Activated T-cell treated with anti-CD3 and anti-CD28 coated beads, Interleukin-2, amount 50 U/mL, for 1 hour (primary cell): ENCODE measurements at regions not wholly inside any gene's neighbourhood (a gene's known extent, or its start where the extent isn't known, plus 50 kb on each side); places are given as distances from the start of the nearest gene placed in this dataset.
"Not testable (repeated sequence)": the region's sequence is repeated elsewhere in the genome, so short reads cannot be mapped to it uniquely, and the experiment has no call there.

Experiments
- DNase-seq: peaks from one replicate; pipeline ENCODE4 v3.0.0-alpha.2; 2020

DNA sequence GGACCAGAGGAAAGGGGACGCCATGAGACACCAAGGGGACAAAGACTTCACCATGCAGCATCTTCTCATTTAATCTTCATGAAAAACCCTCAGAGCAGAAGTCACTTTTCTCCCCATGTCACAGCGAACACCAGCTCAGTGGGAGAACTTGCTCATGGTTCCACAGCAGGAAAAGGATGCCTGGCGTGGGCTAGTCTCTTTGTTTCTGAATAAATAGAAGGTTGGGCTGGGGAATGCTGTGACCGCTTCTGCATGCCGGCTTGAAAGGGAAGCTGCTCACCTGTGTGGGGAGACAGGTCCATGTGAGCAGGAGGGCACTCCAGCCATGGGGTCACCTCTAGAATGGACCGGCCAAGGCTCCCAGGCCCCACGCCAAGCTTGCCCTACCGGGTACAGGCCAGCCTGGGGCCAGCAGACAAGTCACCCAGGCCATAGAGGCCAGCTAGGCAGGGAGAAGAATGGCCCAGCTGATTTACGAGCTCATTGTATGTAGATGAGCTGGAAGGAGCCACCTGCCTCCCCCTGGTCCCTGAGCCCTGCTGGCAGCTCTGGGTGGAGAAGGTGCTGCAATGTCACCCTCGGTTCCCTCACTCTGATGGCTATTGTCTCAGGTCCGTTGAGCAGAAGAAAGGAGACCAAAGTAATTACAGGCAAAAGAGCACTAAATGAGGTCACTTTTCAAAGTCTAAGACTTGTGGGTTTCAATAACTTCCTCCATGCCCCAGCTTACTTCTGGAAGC lies 82.0 kb upstream of the PDZD8 start:
- no peak for DNase-seq

DNA sequence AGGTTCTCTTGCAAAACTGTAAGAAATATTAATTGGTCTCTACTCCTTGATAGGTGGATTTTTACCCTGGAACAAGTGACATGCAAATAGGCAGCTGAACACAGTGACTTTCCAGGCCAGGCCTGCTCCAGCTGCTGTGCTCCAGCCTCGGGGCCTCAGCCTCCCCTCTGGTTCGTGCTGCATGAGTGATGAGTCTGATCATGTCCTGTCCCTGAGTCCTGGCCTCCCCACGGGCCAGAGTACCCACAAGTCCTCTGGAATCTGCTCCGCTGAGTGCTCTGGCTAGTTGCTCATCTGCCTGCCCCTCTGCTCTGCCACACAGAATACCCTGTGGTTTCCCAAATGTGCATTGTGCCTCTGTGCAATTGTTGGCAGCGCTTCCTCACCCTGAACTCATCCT lies 80.1 kb upstream of the PDZD8 start:
- DNase-seq: no peak

DNA sequence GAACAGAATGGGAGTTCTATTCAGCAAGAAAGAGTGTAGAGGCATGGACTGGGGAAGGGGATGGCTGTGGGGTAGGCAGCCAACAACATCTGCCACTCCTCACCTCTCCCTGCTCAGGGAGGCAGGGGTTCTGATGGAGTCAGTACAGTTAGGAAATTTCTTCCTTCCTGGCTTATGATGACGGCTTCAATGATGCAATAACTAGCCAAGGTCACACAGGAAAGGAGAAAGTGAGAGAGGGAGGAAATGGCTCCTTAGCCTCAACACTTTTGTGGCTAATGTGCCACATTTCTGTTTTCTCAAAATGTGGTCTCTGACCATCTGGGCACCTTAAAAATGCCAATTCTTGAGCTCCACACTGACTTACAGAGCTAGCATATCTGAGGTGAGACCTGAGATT lies 79.3 kb upstream of the PDZD8 start:
- DNase-seq: no peak

DNA sequence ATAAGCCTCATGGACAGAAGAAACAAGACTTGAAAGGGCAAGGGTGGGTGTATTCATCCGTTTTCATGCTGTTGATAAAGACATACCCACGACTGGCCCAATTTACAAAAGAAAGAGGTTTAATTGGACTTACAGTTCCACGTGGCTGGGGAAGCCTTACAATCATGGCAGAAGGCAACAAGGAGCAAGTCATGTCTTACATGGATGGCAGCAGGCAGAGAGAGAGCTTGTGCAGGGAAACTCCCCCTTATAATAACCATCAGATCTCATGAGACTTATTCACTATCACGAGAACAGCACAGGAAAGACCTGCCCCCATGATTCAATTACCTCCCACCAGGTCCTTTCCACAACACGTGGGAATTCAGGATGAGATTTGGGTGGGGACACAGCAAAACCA lies 78.2 kb upstream of the PDZD8 start:
- not testable (repeated sequence) for DNase-seq

DNA sequence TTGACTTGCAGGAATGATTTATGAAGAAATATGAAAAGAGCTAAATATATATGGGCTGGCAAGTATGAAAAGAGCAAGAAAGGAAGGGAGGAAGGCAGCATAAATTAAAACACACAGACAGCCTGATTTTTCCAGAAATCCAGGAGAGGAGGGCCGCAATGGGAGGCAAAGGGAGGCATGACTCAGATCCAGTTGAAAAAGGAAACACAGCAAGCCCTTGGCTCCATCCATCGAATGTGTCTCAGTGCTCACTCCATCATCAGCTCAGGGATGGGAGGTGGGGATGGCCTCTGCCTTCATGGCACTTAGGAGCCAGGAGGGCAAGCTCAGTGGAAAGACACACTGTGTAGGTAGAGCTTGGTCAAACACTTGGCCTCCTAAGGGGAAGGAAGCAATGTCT lies 75.7 kb upstream of the PDZD8 start:
- no peak for DNase-seq

DNA sequence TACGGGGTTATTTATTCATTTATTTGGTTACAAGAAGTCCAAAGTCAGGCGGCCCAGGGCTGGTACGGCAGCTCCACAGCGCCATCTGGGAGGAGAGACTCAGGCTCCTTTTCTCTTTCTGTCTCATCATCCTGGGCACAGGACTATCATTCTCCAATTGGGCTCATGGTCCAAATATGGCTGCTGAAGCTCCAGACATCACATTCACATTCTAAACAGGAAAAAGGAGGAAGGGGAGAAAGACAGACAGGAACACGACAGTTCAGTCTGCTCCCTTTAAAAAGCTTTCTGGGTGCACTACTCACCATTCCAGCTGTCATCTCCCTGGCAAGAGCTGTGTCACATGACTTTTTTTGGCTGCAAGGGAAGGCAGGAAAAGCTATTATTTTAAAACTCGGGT lies 74.4 kb upstream of the PDZD8 start:
- DNase-seq: no peak

DNA sequence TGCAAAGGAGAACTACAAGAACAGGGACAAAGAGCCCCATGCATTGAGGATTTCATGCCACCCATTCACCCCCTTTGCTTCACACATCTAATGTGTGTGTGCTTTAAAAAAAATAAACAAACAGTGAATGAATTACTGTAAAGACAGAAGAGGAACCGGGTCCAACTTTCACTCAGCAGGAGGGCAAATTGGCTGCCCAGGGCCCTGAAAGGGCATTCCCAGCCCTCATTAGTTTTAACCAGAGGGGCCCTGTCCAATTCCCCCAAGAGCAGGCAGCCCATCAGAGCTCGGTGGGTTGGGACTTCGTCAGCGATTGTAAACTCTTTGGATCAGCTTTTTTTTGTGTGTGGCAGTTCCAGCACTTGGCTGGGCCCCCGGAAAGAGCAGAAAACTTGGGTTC lies 73.6 kb upstream of the PDZD8 start:
- no peak for DNase-seq

DNA sequence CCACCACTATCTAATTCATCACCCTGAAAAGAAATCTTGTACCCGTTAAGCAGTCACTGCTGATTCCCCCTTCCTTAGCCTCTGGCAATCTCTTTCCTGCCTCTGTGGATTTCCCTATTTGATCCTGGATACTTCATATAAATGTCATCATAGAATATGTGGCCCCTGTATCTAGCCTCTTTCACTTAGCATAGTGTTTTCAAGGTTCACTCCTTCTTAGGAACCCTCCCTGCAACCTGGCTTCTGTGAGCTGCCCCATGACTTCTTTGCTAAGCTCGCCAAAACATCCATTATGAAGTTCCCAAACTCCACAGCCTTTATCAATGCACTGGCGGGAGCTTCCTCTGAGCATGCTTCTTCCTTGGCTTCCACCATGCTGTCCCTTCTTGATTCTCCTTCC lies 70.8 kb upstream of the PDZD8 start:
- DNase-seq: no peak

DNA sequence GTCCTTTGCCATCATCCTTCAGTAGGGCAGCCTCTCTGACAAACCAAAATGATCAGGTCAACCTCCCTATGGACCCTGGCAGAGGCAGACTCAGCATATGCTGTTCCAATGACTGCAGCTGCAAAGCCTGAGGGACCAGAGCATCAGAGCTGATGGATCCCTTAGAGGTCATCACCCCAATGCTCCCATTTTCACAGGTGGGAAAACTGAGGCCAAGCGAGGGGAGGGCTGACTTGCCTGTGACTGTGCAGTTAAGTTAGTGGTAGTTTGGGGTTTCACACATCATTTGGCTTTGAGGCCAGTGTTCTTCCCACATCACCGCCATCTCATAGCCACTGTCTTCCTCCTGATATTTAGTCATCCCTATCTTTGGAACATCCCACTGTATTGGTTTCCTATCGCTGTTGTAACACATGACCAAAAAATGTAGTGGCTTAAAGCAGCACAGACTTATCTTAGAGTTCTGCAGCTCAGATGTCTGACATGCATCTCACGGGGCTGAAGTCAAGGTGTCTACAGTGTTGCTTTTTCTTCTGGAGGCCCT lies 69.3 kb upstream of the PDZD8 start:
- no peak for DNase-seq

DNA sequence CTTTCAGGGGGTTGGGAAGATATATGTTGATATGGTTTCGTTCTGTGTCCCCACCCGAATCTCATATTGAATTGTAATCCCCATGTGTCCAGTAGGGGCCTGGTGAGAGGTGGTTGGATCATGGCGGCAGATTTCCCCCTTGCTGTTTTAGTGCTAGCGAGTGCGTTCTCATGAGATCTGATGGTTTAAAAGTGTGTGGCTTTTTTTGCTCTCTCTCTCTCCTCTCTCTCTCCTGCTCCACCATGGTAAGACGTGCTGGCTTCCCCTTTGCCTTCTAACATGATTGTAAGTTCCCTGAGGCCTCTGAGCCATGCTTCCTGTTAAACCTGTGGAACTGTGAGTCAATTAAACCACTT lies 68.4 kb upstream of the PDZD8 start:
- no peak for DNase-seq

DNA sequence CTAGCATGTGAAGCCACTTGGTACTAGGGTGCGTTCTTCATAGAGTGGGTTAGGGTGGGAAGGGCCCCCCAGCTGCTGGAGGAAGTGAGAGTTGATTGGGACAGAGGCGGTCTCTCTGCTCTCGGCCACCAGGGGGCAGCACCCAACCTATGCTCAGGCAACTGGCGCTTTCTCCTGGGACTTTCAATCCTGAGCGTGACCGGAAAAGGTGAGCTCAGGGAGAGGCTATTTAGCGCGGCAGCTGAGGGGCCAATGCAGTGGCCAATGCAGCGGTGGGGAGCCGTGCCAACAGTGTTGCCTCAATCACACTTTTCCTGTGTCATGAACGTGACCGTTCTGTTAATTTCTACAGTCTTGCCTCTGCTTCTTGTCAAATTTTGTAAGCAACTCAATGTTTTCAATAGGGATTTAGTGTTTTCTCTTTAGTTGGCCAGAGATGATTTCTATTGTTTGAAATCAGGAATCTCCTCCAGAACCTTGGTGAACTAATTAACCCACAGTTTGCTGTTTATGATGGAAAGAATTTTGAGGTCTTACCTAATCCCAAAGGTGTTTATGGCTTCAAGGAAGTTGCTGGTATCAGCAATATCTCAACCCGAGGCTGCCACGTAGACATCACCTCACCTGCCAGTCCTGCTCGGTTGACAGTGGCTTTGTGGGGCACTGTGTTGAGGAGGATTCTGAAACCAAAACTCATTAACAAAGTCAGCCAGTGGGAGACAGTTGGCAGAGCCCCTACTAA lies 67.9 kb upstream of the PDZD8 start:
- DNase-seq: peak; percentile 51

DNA sequence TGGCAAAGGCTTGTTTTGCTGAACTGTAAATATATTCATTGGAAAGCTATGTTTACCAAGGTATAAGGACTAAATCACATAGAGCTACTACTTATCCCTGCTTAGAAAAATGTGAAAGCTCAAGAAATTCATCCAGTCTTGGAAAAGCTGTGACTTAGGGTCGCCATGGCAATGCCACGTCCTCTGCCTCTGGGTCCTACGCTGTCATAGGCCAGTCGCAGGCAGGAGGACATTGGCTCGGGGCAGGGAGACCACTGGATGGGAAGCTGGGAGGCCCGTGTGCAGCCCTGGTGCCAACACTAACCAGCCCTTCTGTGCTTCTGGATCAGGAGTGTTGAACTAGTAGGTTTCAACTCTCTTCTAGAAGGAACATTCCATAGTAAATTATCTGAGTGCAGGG lies 67.3 kb upstream of the PDZD8 start:
- no peak for DNase-seq

DNA sequence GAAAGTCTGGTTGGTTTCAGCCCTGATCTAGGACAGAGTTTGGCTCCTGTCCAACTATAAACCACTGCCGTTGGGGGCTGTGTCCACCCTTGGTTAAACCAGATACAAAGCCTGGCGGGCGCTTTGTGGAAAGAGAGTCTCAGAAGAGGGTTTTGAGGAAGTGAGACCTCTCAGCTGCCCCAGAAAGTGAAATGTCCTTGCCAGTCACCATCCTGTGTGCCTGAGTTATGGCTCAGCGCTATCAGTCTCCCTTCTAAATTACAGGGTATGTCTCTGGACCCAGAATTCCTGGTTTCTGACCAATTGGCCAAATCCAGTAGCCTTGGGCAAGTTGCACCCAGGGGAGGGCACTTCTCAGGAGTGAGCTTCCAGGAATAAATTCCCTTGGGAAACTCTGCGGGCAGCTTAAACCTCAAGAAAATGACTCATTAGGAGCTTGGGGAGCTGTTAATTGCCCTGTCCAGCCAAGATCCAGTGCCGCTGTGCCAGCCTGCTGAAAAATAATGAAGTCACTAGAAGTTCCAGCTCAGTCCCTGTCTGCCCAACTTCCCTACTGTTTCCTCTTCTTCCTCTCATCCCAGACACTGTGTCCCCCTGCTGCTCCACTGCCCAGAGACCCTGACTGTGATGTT lies 66.7 kb upstream of the PDZD8 start:
- no peak for DNase-seq

DNA sequence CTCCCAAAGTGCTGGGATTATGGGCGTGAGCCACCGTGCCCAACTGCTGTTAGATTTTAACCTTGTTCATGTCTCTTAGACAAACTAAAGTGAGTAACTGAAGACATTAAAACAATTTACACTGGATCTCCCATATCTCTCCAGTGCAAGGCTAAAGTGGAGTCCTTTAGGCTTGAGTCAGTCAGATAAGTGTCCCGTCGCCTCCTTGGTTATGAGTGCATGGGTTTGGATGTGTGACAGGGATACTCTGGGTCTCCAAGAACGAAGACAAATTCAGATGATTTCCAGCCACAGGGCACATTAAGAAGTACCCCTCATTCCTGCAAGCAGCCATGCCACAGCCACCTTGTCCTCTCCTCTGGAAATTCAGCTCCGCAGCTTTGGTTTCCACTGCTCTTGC lies 66.1 kb upstream of the PDZD8 start:
- DNase-seq: no peak

DNA sequence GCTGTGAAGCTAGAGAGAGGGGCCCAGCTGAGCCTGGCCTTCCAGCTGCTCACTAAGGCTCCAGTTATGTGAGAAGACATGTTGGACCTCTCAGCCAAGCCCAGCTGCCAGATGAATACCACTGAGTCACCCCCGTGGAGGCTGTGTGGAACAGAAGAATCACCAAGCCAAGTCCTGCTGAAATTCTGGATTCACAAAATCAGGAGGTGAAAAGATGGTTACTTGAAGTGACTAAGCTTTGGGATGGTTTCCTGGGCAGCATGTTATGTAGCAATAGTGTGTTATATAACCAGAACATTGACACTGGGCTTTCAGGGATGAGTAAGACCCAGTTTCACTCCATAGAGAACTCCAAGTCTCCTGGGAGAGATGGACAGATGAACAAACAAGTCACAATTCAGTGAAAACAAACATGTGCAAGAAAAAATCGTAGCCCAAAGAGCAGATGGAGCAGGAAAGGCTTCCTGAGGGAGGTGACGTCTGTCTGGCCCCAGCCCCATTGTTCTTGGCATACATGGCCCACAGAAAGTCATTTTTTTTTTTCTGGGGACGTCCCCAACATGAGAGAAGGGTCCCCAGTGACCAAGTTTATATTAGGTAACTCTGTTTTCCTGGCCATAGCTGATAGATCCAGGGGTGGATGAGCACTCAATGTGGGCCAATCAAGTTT lies 64.1 kb upstream of the PDZD8 start:
- DNase-seq: no peak

DNA sequence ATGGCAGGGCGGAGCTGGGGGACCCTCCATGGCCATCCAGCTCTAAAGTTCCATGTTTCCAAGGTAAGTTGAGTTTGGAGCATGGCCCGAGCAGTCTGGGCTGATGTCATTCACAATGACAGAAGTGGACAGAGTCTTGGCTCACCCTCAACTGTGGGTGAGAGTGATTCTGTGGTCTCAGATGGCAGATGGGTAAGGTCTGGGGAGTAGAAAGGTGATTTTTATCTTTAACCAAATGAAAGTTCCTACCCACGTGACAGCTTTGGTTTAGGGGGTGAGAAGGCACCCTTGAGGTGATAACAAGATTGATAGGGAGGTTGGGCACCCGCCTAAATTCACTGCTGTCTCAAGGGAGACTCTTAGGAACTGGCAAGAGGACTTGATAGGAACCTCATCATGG lies 57.6 kb upstream of the PDZD8 start:
- DNase-seq: no peak

DNA sequence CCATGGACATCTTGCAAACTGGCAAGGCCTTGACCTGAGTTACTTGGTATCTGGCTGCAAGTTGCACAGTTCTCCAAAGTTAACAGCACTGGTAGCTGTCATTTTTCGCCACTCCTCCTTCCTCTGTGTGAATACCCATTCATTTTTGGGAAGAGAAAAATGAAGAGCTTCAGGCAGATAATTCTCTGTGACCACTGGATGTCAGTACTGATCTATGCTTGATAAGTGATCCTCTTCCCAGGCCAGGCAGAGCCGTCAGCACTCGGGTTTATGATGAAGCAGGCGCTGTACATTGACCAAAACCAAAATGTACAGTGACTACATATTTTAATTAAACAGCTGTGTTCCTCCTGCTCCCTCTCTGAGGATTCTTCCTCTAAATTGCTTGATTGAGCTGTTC lies 55.9 kb upstream of the PDZD8 start:
- DNase-seq: no peak

DNA sequence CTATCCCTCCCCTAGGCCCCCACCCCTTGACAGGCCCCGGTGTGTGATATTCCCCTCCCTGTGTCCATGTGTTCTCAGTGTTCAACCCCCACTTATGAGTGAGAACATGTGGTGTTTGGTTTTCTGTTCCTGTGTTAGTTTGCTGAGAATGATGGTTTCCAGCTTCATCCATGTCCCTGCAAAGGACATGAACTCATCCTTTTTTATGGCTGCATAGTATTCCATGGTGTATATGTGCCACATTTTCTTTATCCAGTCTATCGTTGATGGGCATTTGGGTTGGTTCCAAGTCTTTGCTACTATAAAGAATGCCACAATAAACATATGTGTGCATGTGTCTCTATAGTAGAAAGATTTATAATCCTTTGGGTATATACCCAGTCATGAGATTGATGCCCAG lies 55.3 kb upstream of the PDZD8 start:
- not testable (repeated sequence) for DNase-seq

DNA sequence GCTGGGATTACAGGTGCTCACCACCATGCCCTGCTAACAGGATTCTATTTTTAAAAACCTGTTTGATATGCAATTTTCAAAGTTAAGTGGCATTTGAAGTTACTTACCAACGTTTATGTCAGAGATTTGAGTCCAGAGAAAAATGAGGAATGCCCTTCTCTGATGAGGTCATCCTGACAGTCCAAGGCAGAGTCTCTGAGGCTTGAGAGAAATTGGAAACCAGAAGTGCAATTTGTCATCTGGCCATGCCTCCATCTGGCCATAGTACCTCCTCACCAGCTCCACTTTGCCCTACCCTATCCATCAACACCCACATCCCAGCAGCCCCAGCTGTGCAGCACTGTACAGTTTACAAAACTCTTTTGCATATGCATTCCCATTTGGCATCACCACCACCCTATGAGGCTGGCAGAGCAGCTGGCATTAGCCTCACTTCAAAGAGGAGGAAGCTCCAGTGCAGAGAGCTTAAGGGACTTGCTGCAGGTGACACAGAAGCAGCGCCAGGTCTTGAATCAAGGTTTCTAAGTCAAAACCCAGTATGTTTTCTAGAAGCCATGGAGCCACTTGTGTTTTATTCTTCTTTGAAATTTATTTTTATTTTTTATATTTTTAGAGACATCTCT lies 54.5 kb upstream of the PDZD8 start:
- no peak for DNase-seq

DNA sequence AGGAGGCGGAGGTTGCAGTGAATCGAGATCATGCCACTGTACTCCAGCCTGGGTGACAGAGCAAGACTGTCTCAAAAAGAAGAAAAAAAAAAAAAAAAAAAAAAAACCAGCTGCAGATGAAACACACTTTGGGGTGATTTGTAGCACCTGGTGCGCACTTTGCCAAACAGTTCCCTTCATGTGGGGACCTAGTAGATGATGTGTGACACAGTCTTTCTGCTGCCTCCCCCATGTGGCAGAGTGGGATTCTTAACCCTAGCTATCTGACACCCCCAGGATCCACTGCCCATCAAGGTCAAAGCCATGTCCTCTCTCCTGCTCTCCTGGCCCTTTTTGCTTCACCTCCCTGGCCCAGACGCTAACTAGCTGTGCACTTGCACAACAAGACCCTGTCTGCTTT lies 52.1 kb upstream of the PDZD8 start:
- DNase-seq: no peak

DNA sequence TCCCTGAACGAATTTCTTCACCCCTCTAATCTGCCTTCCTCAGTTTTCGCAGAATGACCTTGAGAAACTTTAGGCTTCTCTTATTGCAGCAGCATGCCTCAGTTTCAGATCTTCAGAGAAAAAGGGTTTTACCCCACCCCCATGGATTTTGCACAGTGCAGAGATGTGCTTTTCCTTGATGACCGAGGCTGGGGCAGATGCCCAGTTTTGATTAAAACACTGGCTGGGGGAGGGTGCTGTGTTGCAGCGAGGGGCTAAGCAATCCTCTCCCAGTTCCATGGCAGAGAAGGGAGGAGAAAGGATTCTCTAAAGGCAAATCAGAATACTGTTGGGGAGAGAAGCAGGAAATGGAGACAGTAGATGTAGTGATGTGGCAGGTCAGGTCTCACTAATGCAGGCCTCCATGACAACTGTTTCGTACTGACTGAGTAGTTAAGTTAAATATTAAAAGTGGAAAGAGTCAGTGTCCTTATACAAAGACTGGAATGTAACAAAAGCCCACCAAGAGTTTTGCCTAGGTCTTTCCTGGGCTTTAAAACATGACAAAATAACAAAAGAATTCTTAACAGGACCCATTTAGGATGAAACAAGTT lies 50.8 kb upstream of the PDZD8 start:
- DNase-seq: no peak

DNA sequence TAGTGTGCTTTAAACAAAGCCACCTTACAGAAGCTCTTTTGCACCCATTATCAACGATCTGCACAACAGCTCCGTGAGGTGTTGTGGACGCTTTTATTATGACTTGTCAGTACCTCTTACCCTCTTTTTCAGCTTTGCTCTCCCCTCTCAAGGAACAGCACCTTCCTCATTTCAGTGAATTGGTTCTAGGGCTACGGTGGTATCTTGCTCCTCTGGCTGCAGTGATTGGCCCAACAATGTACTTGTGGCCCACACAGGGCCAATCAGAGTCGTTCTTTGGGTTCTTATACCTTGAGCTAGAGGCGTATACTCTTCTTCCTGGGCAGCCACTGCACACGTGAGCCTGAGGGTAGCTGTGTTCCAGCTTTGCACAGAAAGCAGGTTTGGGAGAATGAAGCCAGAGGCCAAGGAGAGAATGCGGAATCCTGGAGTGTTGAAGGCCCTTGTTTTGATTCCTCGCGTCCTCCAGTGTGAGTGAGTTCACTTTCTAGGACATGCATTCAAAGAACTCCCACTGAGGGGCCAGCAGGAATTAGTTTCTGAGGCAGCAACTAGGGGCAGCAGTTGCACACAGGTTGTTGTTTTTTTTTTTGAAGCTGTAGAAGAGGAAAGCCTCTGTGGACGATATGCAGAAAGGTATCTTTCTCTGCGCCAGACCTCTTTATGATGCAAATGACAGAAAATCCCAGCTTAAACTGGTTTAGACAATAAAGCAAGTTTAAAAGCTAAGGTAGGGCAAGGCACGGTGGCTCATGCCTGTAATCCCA lies 49.8 kb upstream of the PDZD8 start:
- DNase-seq: no peak
